ENCODE measurements at regions not wholly inside any gene's neighbourhood (a gene's known extent, or its start where the extent isn't known, plus 50 kb on each side); places are given as distances from the start of the nearest gene placed in this dataset.

DNA sequence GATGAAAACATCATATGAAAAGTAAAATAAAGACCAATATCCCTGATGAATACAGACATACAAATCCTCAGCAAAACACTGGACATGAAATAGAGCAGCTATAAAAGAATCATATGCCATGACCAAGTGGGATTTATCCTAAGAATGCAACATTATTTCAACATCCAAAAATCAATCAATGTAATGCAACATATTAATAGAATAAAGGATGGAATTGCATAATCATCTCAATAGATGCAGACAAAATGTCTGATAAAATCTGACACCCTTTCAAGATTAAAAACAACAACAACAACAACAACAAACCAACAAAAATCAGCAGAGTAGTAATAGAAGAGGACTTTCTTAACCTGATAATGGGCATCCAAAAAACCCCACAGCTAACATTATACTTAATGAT lies 63.8 kb upstream of the IL1R1 start:
- no peak for DNase-seq (ENCODE audit: low spot score)
- in situ Hi-C loops (cut with MboI; ENCODE audit: low sequenced_read_pairs, unreplicated experiment) = no loop called here

DNA sequence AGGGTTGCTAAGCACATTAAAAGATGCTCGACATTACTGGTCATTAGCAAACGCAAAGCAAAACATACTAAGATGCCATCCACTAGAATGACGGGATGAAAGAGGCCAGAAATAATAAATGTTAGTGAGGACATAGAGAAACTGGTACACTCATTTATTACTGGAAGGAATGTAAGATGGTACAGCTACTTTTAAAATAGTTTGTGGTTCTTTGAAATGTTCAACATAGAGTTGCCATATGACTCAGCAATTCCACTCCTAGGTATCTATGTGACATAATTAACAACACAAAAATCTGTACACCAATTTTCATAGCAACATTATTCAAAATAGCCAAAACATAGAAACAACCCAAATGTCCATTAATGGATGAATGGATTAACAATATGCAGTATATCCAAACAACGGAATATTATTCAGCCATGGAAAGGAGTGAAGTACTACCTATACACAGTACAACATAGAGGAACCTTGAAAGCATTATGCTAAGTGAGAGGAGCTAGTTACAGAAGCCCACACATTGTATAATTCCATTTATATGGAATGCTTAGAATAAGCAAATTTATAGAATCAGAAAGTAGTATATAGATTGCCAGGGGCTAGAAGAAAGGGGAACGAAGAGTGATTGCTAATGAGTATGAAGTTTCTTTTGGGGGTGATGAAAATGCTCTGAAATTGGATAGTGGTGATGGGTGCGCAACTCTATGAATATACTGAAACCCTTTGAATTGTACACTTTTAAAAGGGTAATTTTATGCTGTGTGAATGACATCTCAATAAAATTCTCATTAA lies 61.9 kb upstream of the IL1R1 start:
- no peak for DNase-seq (ENCODE audit: low spot score)
- in situ Hi-C loops (cut with MboI; ENCODE audit: low sequenced_read_pairs, unreplicated experiment) = no loop called here
- TF ChIP-seq, protein P1, sequence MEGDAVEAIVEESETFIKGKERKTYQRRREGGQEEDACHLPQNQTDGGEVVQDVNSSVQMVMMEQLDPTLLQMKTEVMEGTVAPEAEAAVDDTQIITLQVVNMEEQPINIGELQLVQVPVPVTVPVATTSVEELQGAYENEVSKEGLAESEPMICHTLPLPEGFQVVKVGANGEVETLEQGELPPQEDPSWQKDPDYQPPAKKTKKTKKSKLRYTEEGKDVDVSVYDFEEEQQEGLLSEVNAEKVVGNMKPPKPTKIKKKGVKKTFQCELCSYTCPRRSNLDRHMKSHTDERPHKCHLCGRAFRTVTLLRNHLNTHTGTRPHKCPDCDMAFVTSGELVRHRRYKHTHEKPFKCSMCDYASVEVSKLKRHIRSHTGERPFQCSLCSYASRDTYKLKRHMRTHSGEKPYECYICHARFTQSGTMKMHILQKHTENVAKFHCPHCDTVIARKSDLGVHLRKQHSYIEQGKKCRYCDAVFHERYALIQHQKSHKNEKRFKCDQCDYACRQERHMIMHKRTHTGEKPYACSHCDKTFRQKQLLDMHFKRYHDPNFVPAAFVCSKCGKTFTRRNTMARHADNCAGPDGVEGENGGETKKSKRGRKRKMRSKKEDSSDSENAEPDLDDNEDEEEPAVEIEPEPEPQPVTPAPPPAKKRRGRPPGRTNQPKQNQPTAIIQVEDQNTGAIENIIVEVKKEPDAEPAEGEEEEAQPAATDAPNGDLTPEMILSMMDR (IDR thresholded peaks at IDR 0.05; ENCODE audit: borderline replicate concordance, control extremely low read depth, extremely low read depth, insufficient read depth, missing control alignments) = no peak

More for the DNA sequence above, 63.8 kb upstream of the IL1R1 start:
- TF ChIP-seq, protein P1 (IDR thresholded peaks at IDR 0.05; ENCODE audit: borderline replicate concordance, control extremely low read depth, extremely low read depth, insufficient read depth, missing control alignments) = no peak

DNA sequence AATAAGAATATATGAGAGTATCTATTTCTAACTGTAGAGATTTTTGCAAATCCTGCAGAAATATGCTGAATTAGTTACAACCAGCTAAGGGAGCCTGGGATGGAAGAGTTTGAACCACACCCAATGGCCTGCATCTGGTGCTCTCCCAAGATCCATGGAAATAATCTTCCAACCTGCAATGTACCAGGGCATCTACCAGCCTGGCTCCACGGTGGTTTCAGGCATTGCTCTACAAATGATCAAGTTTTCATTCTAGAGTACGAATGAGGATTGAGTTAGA lies 61.4 kb upstream of the IL1R1 start:
- TF ChIP-seq, protein P1 (IDR thresholded peaks at IDR 0.05; ENCODE audit: borderline replicate concordance, control extremely low read depth, extremely low read depth, insufficient read depth, missing control alignments) = no peak
- no peak for DNase-seq (ENCODE audit: low spot score)
- in situ Hi-C loops (cut with MboI; ENCODE audit: low sequenced_read_pairs, unreplicated experiment) = no loop called here

DNA sequence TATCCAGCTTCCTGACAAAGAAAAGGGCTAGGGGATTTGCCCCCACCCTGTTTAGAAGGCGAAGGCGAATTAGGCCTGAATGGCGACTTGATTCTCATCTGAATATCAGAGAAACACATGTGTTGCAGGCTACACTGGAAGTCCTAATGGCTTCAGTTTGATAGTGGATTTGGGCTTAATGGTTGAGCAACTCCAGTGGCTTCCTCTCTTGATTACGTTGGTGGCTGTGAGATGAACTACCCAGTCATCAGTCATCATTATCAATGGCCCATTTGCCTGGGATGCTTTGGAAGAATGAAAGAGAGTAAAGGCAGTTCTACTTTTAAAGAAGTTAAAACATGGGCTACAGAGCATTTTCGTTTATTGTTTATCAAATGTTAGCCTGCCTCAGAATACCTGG lies 60.9 kb upstream of the IL1R1 start:
- TF ChIP-seq, protein P1 (IDR thresholded peaks at IDR 0.05; ENCODE audit: borderline replicate concordance, control extremely low read depth, extremely low read depth, insufficient read depth, missing control alignments) = no peak
- in situ Hi-C loops (cut with MboI; ENCODE audit: low sequenced_read_pairs, unreplicated experiment) = no loop called here

DNA sequence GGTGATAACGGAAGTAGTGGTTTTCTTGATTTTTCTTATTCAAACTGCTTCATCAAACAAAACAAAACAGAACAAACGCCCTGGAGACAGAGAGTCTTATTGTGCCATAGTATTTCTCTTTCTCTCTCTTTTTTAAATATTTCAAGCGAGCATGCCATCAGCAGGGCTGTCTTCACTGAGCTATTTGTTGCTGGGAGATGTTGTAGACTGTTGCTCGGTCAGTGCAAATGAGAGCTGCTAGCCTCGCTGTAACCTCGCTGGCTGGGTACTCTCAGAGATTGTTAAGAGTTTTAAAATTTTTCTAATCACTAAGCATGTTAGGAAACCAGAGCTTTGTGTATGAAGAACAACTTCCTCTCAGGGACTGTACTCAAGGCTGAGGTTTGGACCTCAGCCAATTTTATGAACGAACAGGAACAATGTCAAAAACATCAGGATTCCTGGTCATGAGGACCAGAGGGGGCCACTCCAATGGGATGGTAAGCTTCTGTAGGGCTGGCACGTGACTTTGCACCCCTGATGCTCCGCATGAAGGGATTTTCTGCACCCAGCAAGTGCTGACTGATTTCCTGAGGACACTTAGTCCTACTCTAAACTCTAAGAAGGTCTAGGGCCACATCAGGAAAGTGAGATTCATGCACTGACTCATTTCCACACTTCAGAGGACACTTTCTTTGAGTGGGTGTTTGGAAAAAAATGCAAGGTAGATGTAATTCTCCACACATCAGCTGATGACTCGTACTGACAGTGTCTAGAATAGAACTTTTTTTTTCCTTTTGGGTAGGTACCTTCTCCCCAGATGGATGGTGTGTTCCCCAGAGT lies 59.8 kb upstream of the IL1R1 start:
- DNase-seq (ENCODE audit: low spot score) = peak; percentile 43
- TF ChIP-seq, protein P1 (IDR thresholded peaks at IDR 0.05; ENCODE audit: borderline replicate concordance, control extremely low read depth, extremely low read depth, insufficient read depth, missing control alignments) = no peak
- in situ Hi-C loops (cut with MboI; ENCODE audit: low sequenced_read_pairs, unreplicated experiment) = no loop called here

More for the DNA sequence above, 60.9 kb upstream of the IL1R1 start:
- DNase-seq (ENCODE audit: low spot score) = no peak

DNA sequence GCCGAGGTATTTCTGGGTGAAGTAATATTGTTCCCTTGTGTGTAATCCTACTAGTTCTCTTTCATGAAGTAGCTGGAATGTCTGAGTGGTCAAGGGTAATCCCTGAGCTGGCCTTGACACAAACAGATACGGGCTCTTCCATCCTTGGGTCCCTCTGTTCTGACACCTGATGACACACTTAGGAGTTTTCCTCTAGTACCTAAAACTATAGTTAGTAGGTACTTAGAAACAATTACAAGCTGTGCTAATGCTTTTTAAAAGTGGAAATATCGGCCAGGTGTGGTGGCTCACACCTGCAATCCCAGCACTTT lies 59.2 kb upstream of the IL1R1 start:
- DNase-seq (ENCODE audit: low spot score) = no peak
- in situ Hi-C loops (cut with MboI; ENCODE audit: low sequenced_read_pairs, unreplicated experiment) = no loop called here
- TF ChIP-seq, protein P1 (IDR thresholded peaks at IDR 0.05; ENCODE audit: borderline replicate concordance, control extremely low read depth, extremely low read depth, insufficient read depth, missing control alignments) = no peak
